ENCODE measurements at regions not wholly inside any gene's neighbourhood (a gene's known extent, or its start where the extent isn't known, plus 50 kb on each side); places are given as distances from the start of the nearest gene placed in this dataset.
"Not testable (repeated sequence)": the region's sequence is repeated elsewhere in the genome, so short reads cannot be mapped to it uniquely, and the experiment has no call there.

GRCh38 chr1:61552630-61553305 is 172.2 kb downstream of the TM2D1 start:
- Histone ChIP-seq H3K4me3 (ENCODE audit: low read length) (no peak overlapping the region), H3K9ac (ENCODE audit: low read length) (no peak overlapping the region), H3K36me3 (ENCODE audit: insufficient read depth, low read length) (no peaks in the 10 kb centered on the region), H3K27me3 (ENCODE audit: low read length) (peaks cover 6% of the 10 kb centered on the region; the same call in 1 of the 2 replicates), H3K9me2 (replicated peaks; ENCODE audit: insufficient read depth, low read length) (no peaks in the 10 kb centered on the region), H2AFZ (ENCODE audit: low read length) (no peak overlapping the region), H3K4me2 (ENCODE audit: low read depth, low read length, poor library complexity, severe bottlenecking) (no peak overlapping the region), H3K27ac (ENCODE audit: low read length) (no peak overlapping the region), H3K9me3 (ENCODE audit: low read length) (no peaks in the 10 kb centered on the region; the same call in 1 of the 2 replicates), H3K79me2 (ENCODE audit: low read length) (no peaks in the 10 kb centered on the region), H4K20me1 (ENCODE audit: insufficient read depth, low read depth, low read length) (no peaks in the 10 kb centered on the region), H3K4me1 (ENCODE audit: low read length) (no peaks in the 10 kb centered on the region)
- no peak for DNase-seq

GRCh38 chr1:61547302-61547701 is 177.6 kb downstream of the TM2D1 start:
- H3K27ac ChIP-seq (ENCODE audit: low read length); H2AFZ ChIP-seq (ENCODE audit: low read length); H3K9ac ChIP-seq (ENCODE audit: low read length); H3K36me3 ChIP-seq (ENCODE audit: insufficient read depth, low read length); H3K4me3 ChIP-seq (ENCODE audit: low read length); H3K27me3 ChIP-seq (ENCODE audit: low read length); H4K20me1 ChIP-seq (ENCODE audit: insufficient read depth, low read depth, low read length); H3K9me2 ChIP-seq (replicated peaks; ENCODE audit: insufficient read depth, low read length); H3K4me1 ChIP-seq (ENCODE audit: low read length); H3K79me2 ChIP-seq (ENCODE audit: low read length); H3K9me3 ChIP-seq (ENCODE audit: low read length); H3K4me2 ChIP-seq (ENCODE audit: low read depth, low read length, poor library complexity, severe bottlenecking): not testable (repeated sequence)
- peak; percentile 74 for DNase-seq

- not testable (repeated sequence) for H3K36me3 ChIP-seq (ENCODE audit: insufficient read depth, low read length); H3K4me1 ChIP-seq (ENCODE audit: low read length); H4K20me1 ChIP-seq (ENCODE audit: insufficient read depth, low read depth, low read length); H3K9me2 ChIP-seq (replicated peaks; ENCODE audit: insufficient read depth, low read length); H3K27me3 ChIP-seq (ENCODE audit: low read length); H3K27ac ChIP-seq (ENCODE audit: low read length); H3K9me3 ChIP-seq (ENCODE audit: low read length); H3K79me2 ChIP-seq (ENCODE audit: low read length); H2AFZ ChIP-seq (ENCODE audit: low read length); H3K9ac ChIP-seq (ENCODE audit: low read length); H3K4me3 ChIP-seq (ENCODE audit: low read length); H3K4me2 ChIP-seq (ENCODE audit: low read depth, low read length, poor library complexity, severe bottlenecking); DNase-seq
Measured at GRCh38 chr1:61544870-61545269, 180.1 kb downstream of the TM2D1 start.

- H4K20me1 ChIP-seq (ENCODE audit: insufficient read depth, low read depth, low read length); H3K27me3 ChIP-seq (ENCODE audit: low read length); H3K27ac ChIP-seq (ENCODE audit: low read length); H3K4me3 ChIP-seq (ENCODE audit: low read length); H3K9me3 ChIP-seq (ENCODE audit: low read length); DNase-seq; H3K9ac ChIP-seq (ENCODE audit: low read length); H3K9me2 ChIP-seq (replicated peaks; ENCODE audit: insufficient read depth, low read length); H3K4me1 ChIP-seq (ENCODE audit: low read length); H3K79me2 ChIP-seq (ENCODE audit: low read length); H3K36me3 ChIP-seq (ENCODE audit: insufficient read depth, low read length); H3K4me2 ChIP-seq (ENCODE audit: low read depth, low read length, poor library complexity, severe bottlenecking); H2AFZ ChIP-seq (ENCODE audit: low read length): not testable (repeated sequence)
Measured at GRCh38 chr1:61543498-61543897, 181.4 kb downstream of the TM2D1 start.

GRCh38 chr1:61539720-61540462 is 185.1 kb downstream of the TM2D1 start:
- H4K20me1 ChIP-seq (ENCODE audit: insufficient read depth, low read depth, low read length): no peaks in the 10 kb centered on the region
- no peak for DNase-seq
- no peak overlapping the region for H3K4me3 ChIP-seq (ENCODE audit: low read length)
- H2AFZ ChIP-seq (ENCODE audit: low read length): no peak overlapping the region
- H3K27me3 ChIP-seq (ENCODE audit: low read length): no peaks in the 10 kb centered on the region
- no peak overlapping the region for H3K9ac ChIP-seq (ENCODE audit: low read length)
- H3K27ac ChIP-seq (ENCODE audit: low read length): no peak overlapping the region
- no peaks in the 10 kb centered on the region for H3K79me2 ChIP-seq (ENCODE audit: low read length)
- no peak overlapping the region for H3K4me2 ChIP-seq (ENCODE audit: low read depth, low read length, poor library complexity, severe bottlenecking)
- H3K36me3 ChIP-seq (ENCODE audit: insufficient read depth, low read length): no peaks in the 10 kb centered on the region
- H3K4me1 ChIP-seq (ENCODE audit: low read length): peaks cover 8% of the 10 kb centered on the region; the same call in 1 of the 2 replicates
- no peaks in the 10 kb centered on the region for H3K9me2 ChIP-seq (replicated peaks; ENCODE audit: insufficient read depth, low read length)
- no peaks in the 10 kb centered on the region for H3K9me3 ChIP-seq (ENCODE audit: low read length)

GRCh38 chr1:61538228-61538627 is 186.7 kb downstream of the TM2D1 start:
- Histone ChIP-seq H3K79me2 (ENCODE audit: low read length) (no peaks in the 10 kb centered on the region), H3K4me3 (ENCODE audit: low read length) (no peak overlapping the region), H2AFZ (ENCODE audit: low read length) (no peak overlapping the region), H3K27me3 (ENCODE audit: low read length) (no peaks in the 10 kb centered on the region), H3K9me2 (replicated peaks; ENCODE audit: insufficient read depth, low read length) (no peaks in the 10 kb centered on the region), H3K27ac (ENCODE audit: low read length) (no peak overlapping the region), H3K9me3 (ENCODE audit: low read length) (no peaks in the 10 kb centered on the region), H4K20me1 (ENCODE audit: insufficient read depth, low read depth, low read length) (no peaks in the 10 kb centered on the region), H3K36me3 (ENCODE audit: insufficient read depth, low read length) (no peaks in the 10 kb centered on the region), H3K4me2 (ENCODE audit: low read depth, low read length, poor library complexity, severe bottlenecking) (no peak overlapping the region), H3K4me1 (ENCODE audit: low read length) (peaks cover 8% of the 10 kb centered on the region; the same call in 1 of the 2 replicates), H3K9ac (ENCODE audit: low read length) (no peak overlapping the region)
- DNase-seq: no peak

GRCh38 chr1:61536174-61537108 is 188.5 kb downstream of the TM2D1 start:
- no peaks in the 10 kb centered on the region for H3K36me3 ChIP-seq (ENCODE audit: insufficient read depth, low read length)
- H2AFZ ChIP-seq (ENCODE audit: low read length): no peak overlapping the region
- no peaks in the 10 kb centered on the region for H3K79me2 ChIP-seq (ENCODE audit: low read length)
- H3K9me3 ChIP-seq (ENCODE audit: low read length): no peaks in the 10 kb centered on the region
- no peak for DNase-seq
- no peaks in the 10 kb centered on the region for H3K27me3 ChIP-seq (ENCODE audit: low read length)
- no peak overlapping the region for H3K4me3 ChIP-seq (ENCODE audit: low read length)
- peaks cover 8% of the 10 kb centered on the region; the same call in 1 of the 2 replicates for H3K4me1 ChIP-seq (ENCODE audit: low read length)
- H3K4me2 ChIP-seq (ENCODE audit: low read depth, low read length, poor library complexity, severe bottlenecking): no peak overlapping the region
- no peak overlapping the region for H3K27ac ChIP-seq (ENCODE audit: low read length)
- H3K9me2 ChIP-seq (replicated peaks; ENCODE audit: insufficient read depth, low read length): no peaks in the 10 kb centered on the region
- no peak overlapping the region for H3K9ac ChIP-seq (ENCODE audit: low read length)
- H4K20me1 ChIP-seq (ENCODE audit: insufficient read depth, low read depth, low read length): no peaks in the 10 kb centered on the region

- H2AFZ ChIP-seq (ENCODE audit: low read length): no peak overlapping the region
- H3K36me3 ChIP-seq (ENCODE audit: insufficient read depth, low read length): no peaks in the 10 kb centered on the region
- H4K20me1 ChIP-seq (ENCODE audit: insufficient read depth, low read depth, low read length): no peaks in the 10 kb centered on the region
- H3K27me3 ChIP-seq (ENCODE audit: low read length): no peaks in the 10 kb centered on the region
- H3K9ac ChIP-seq (ENCODE audit: low read length): no peak overlapping the region
- H3K79me2 ChIP-seq (ENCODE audit: low read length): no peaks in the 10 kb centered on the region
- no peak overlapping the region for H3K27ac ChIP-seq (ENCODE audit: low read length)
- H3K4me1 ChIP-seq (ENCODE audit: low read length): peaks cover 3% of the 10 kb centered on the region; the same call in 1 of the 2 replicates
- H3K4me2 ChIP-seq (ENCODE audit: low read depth, low read length, poor library complexity, severe bottlenecking): no peak overlapping the region
- H3K9me3 ChIP-seq (ENCODE audit: low read length): no peaks in the 10 kb centered on the region
- no peak overlapping the region for H3K4me3 ChIP-seq (ENCODE audit: low read length)
- no peaks in the 10 kb centered on the region for H3K9me2 ChIP-seq (replicated peaks; ENCODE audit: insufficient read depth, low read length)
- DNase-seq: no peak
Measured at GRCh38 chr1:61534847-61535246, 190.1 kb downstream of the TM2D1 start.

All from Karpas-422 (cell line).